ENCODE measurements at regions not wholly inside any gene's neighbourhood (a gene's known extent, or its start where the extent isn't known, plus 50 kb on each side); places are given as distances from the start of the nearest gene placed in this dataset.
"Not testable (repeated sequence)": the region's sequence is repeated elsewhere in the genome, so short reads cannot be mapped to it uniquely, and the experiment has no call there.

GRCh38 chr16:60371591-60371990 is 1637.5 kb upstream of the GOT2 start:
- no peak for DNase-seq (ENCODE audit: low spot score)

- no peak for DNase-seq (ENCODE audit: low spot score)
Measured at GRCh38 chr16:60367739-60368138, 1633.6 kb upstream of the GOT2 start.

- DNase-seq (ENCODE audit: low spot score), result no peak
Measured at GRCh38 chr16:60363566-60363965, 1629.5 kb upstream of the GOT2 start.

GRCh38 chr16:60359866-60360265 is 1625.8 kb upstream of the GOT2 start:
- not testable (repeated sequence) for DNase-seq (ENCODE audit: low spot score)

- not testable (repeated sequence) for DNase-seq (ENCODE audit: low spot score)
Measured at GRCh38 chr16:60359412-60359811, 1625.3 kb upstream of the GOT2 start.

- DNase-seq (ENCODE audit: low spot score), result not testable (repeated sequence)
Measured at GRCh38 chr16:60357876-60358522, 1623.9 kb upstream of the GOT2 start.

GRCh38 chr16:60346256-60346655 is 1612.1 kb upstream of the GOT2 start:
- DNase-seq (ENCODE audit: low spot score), result no peak

GRCh38 chr16:60337671-60338070 is 1603.6 kb upstream of the GOT2 start:
- no peak for DNase-seq (ENCODE audit: low spot score)

GRCh38 chr16:60331168-60331567 is 1597.1 kb upstream of the GOT2 start:
- no peak for DNase-seq (ENCODE audit: low spot score)

- DNase-seq (ENCODE audit: low spot score), result no peak
Measured at GRCh38 chr16:60329108-60329507, 1595.0 kb upstream of the GOT2 start.

GRCh38 chr16:60328152-60328551 is 1594.0 kb upstream of the GOT2 start:
- no peak for DNase-seq (ENCODE audit: low spot score)

GRCh38 chr16:60318486-60318885 is 1584.4 kb upstream of the GOT2 start:
- DNase-seq (ENCODE audit: low spot score), result no peak

GRCh38 chr16:60310846-60311445 is 1576.8 kb upstream of the GOT2 start:
- no peak for DNase-seq (ENCODE audit: low spot score)

- no peak for DNase-seq (ENCODE audit: low spot score)
Measured at GRCh38 chr16:60304720-60305119, 1570.6 kb upstream of the GOT2 start.

- DNase-seq (ENCODE audit: low spot score), result no peak
Measured at GRCh38 chr16:60304066-60304465, 1570.0 kb upstream of the GOT2 start.

GRCh38 chr16:60302676-60303075 is 1568.6 kb upstream of the GOT2 start:
- no peak for DNase-seq (ENCODE audit: low spot score)

GRCh38 chr16:60302261-60302660 is 1568.1 kb upstream of the GOT2 start:
- DNase-seq (ENCODE audit: low spot score), result no peak

- no peak for DNase-seq (ENCODE audit: low spot score)
Measured at GRCh38 chr16:60299241-60299776, 1565.2 kb upstream of the GOT2 start.

GRCh38 chr16:60295451-60295850 is 1561.3 kb upstream of the GOT2 start:
- no peak for DNase-seq (ENCODE audit: low spot score)

- no peak for DNase-seq (ENCODE audit: low spot score)
Measured at GRCh38 chr16:60285794-60286193, 1551.7 kb upstream of the GOT2 start.

- no peak for DNase-seq (ENCODE audit: low spot score)
Measured at GRCh38 chr16:60279061-60279665, 1545.0 kb upstream of the GOT2 start.

GRCh38 chr16:60274431-60275019 is 1540.4 kb upstream of the GOT2 start:
- DNase-seq (ENCODE audit: low spot score), result no peak

GRCh38 chr16:60271781-60272180 is 1537.7 kb upstream of the GOT2 start:
- DNase-seq (ENCODE audit: low spot score), result no peak

Data from ecto neural progenitor cell (in vitro differentiated cells).